GM06990 (cell line): ENCODE measurements at regions not wholly inside any gene's neighbourhood (a gene's known extent, or its start where the extent isn't known, plus 50 kb on each side); places are given as distances from the start of the nearest gene placed in this dataset.

Source experiments
- DNase-seq: peaks from one replicate; pipeline ENCODE4 v3.0.0-alpha.2; 2011; ENCODE audit not compliant: insufficient read length; ENCODE audit errors: extremely low read depth
- H3K27me3 ChIP-seq: replicated peaks from 2 replicates; pipeline ENCODE4 v1.6.0; 2011; ENCODE audit warnings: low read length; ENCODE audit not compliant: control insufficient read depth, insufficient read depth
- H3K36me3 ChIP-seq: 2 replicates; pipeline ENCODE4 v1.5.1; 2011; ENCODE audit warnings: low read length; ENCODE audit not compliant: control insufficient read depth, insufficient read depth
- H3K4me3 ChIP-seq: replicated peaks from 2 replicates; pipeline ENCODE4 v1.5.1; 2011; ENCODE audit warnings: low read depth, mild to moderate bottlenecking, control low read depth, low read length
- TF ChIP-seq, protein P1 (sequence below): IDR thresholded peaks from 2 replicates; pipeline ENCODE4 v1.5.1; 2011; ENCODE audit warnings: low read length, control low read depth, mild to moderate bottlenecking, inconsistent platforms; ENCODE audit not compliant: insufficient read depth, poor library complexity, severe bottlenecking

DNA sequence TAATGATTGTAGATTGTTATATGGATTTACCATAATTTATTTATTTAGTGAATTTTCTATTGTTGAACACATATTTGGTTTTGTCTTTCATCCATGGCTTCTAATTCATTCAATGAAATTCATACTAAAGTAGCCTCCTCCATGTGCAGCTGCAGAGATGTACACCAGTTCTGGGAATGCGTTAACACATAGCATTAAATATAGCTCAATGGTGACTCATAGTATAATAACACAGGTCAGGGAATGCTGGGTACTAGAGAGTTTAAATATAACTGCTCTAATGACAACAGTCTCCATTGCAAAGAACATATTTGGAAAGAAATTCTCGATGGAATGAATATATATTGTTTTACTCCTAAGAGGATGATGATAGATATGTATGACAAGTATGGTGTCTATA is 1190.2 kb upstream of the NRXN1 start:
- Histone ChIP-seq H3K36me3 (no peaks in the 10 kb centered on the region), H3K4me3 (no peak overlapping the region), H3K27me3 (no peaks in the 10 kb centered on the region)
- TF ChIP-seq, protein P1, sequence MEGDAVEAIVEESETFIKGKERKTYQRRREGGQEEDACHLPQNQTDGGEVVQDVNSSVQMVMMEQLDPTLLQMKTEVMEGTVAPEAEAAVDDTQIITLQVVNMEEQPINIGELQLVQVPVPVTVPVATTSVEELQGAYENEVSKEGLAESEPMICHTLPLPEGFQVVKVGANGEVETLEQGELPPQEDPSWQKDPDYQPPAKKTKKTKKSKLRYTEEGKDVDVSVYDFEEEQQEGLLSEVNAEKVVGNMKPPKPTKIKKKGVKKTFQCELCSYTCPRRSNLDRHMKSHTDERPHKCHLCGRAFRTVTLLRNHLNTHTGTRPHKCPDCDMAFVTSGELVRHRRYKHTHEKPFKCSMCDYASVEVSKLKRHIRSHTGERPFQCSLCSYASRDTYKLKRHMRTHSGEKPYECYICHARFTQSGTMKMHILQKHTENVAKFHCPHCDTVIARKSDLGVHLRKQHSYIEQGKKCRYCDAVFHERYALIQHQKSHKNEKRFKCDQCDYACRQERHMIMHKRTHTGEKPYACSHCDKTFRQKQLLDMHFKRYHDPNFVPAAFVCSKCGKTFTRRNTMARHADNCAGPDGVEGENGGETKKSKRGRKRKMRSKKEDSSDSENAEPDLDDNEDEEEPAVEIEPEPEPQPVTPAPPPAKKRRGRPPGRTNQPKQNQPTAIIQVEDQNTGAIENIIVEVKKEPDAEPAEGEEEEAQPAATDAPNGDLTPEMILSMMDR, result no peak
- DNase-seq, result no peak

DNA sequence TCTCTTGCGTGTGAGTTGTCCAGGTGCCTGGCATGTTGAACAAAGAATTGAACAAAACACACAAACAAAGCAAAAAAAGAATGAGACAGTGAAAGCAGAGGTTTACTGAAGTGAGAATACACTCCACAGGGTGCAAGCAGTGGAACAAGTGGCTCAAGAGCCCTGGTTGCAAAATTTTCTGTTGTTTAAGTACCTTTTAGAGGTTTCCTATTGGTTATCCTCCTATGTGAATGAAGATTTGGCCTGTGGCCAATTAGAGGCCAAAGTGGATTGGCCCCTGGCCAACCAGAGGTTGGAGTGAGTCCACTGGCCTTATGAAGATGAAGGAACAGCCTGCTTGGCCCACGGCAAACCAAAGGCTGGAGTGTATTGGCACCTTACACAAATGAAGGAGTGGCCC is 1188.5 kb upstream of the NRXN1 start:
- H3K36me3 ChIP-seq, result no peaks in the 10 kb centered on the region
- TF ChIP-seq, protein P1, result no peak

DNA sequence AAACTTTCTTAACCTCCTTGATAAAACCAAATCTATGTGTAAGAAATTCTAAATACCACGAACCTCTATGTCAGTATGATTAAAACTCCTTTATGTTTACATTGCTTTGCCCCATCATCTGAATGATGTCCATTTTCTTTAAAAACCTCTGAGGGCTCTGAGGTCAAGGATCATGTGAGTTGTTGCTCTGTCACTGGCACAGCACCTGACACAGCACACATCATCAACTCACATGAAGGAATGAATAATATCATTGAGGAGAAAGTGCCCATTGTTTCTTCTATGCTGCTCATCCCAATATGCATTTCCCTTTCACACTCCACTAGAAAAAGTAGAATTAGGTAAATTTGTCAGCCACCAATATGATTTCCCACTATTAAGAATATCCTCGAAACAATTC is 1178.7 kb upstream of the NRXN1 start:
- TF ChIP-seq, protein P1, result no peak
- Histone ChIP-seq H3K27me3 (no peaks in the 10 kb centered on the region), H3K36me3 (no peaks in the 10 kb centered on the region), H3K4me3 (no peak overlapping the region)
- no peak for DNase-seq

More for the DNA sequence above, 1188.5 kb upstream of the NRXN1 start:
- H3K27me3 ChIP-seq, result no peaks in the 10 kb centered on the region
- DNase-seq, result no peak
- no peak overlapping the region for H3K4me3 ChIP-seq

DNA sequence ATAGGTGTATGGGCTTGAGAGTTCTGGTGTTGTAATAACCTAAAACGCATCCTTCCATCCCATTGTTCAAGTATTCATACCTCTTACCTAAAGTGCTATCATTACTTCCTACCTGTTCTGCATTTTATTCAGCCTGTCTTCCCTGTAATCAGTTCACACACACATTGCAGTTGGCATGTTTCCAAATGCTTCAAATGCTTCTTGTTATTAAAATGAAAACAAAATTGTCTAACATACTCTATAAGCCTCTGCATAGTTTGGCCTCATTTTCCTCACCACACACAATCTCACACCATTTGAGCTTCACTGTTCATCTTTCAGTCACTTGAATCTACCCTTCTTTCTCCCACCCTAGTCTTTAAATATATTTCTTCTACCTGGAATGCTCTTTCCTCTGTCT is 1178.2 kb upstream of the NRXN1 start:
- TF ChIP-seq, protein P1, result no peak

DNA sequence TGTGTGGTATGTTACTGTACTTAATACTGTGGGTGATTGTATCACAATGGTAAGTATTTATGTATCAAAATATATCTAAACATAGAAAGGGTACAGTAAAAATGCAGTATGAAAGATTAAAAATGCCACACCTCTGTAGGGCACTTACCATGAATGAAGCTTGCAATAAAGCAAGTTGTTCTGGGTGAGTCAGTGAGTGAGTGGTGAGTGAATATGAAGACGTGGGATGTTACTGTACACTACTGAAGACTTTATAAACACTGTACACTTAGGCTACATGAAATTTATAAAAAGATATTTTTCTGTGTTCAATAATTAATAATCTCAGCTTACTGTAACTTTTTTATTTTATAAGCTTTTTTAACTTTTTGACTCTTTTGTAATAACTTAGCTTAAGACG is 1162.4 kb upstream of the NRXN1 start:
- no peak for DNase-seq
- no peak overlapping the region for H3K4me3 ChIP-seq
- TF ChIP-seq, protein P1, result no peak
- H3K27me3 ChIP-seq, result no peaks in the 10 kb centered on the region
- no peaks in the 10 kb centered on the region for H3K36me3 ChIP-seq

More for the DNA sequence above, 1178.2 kb upstream of the NRXN1 start:
- no peak for DNase-seq
- no peaks in the 10 kb centered on the region for H3K36me3 ChIP-seq
- no peaks in the 10 kb centered on the region for H3K27me3 ChIP-seq
- no peak overlapping the region for H3K4me3 ChIP-seq

DNA sequence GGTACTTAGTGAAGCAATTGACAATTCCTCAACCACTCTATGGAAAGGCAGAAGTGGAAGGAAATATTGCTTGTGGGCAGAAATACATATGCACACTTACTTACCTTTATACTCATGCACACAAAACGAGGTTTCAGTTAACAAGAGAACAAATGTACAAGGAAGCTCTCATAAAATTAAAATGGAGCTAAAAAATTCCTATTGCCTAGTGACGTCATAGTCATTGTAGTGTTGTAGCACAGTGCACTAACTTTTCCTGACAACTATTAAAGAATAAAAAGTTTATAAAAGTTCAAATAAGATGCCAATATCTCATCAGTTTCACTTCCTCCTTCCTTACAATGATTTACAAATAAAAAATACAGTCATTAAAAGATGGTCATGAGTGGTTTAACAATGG is 1161.9 kb upstream of the NRXN1 start:
- Histone ChIP-seq H3K27me3 (no peaks in the 10 kb centered on the region), H3K4me3 (no peak overlapping the region), H3K36me3 (no peaks in the 10 kb centered on the region)
- TF ChIP-seq, protein P1, result no peak
- no peak for DNase-seq
